PC-3 (cell line): ENCODE measurements at regions not wholly inside any gene's neighbourhood (a gene's known extent, or its start where the extent isn't known, plus 50 kb on each side); places are given as distances from the start of the nearest gene placed in this dataset.

Experiments
- ATAC-seq: fragments of 200-7000 bp; cut with Tn5 transposase; 2 replicates; pipeline ENCODE4 v1.9.1; 2020; ENCODE audit warnings: mild to moderate bottlenecking, moderate library complexity
- BruUV-seq: library from RNA; stranded (reverse); fragments of 400-500 nt; replicated peaks from 2 replicates; lab custom pipeline; 2021; lab: Mats Ljungman, UMichigan
- CTCF ChIA-PET: fragments of 300-600 bp; sonication (Branson Sonifier 250); formaldehyde crosslinking; loops from one replicate; lab custom pipeline; 2022; ENCODE audit warnings: antibody characterized with exemption; lab: Charles Lee
- POLR2A ChIA-PET: fragments of 300-600 bp; sonication (Branson Sonifier 250); formaldehyde crosslinking; loops from one replicate; lab custom pipeline; 2022; ENCODE audit warnings: antibody characterized with exemption; ENCODE audit not compliant: unreplicated experiment; lab: Charles Lee
- DNase-seq: peaks from one replicate; pipeline ENCODE4 v3.0.0-alpha.2; 2015
- H2AFZ ChIP-seq: fragments of 300-600 bp; sonication (generic); 2 replicates; pipeline ENCODE4 v1.6.0; 2016; ENCODE audit warnings: antibody characterized with exemption, low read length
- H3F3A ChIP-seq: fragments of 300-600 bp; sonication (generic); one replicate; pipeline ENCODE4 v1.6.0; 2017; ENCODE audit warnings: antibody characterized with exemption, low read length, control low read depth, mild to moderate bottlenecking; ENCODE audit not compliant: unreplicated experiment
- H3K27ac ChIP-seq: fragments of 300-600 bp; sonication (generic); 2 replicates; pipeline ENCODE4 v1.5.1; 2016; ENCODE audit warnings: mild to moderate bottlenecking, low read length
- H3K27me3 ChIP-seq: fragments of 300-600 bp; sonication (generic); 2 replicates; pipeline ENCODE4 v1.6.1; 2016; ENCODE audit warnings: low read length, mixed read lengths
- H3K36me3 ChIP-seq: fragments of 300-600 bp; sonication (generic); 2 replicates; pipeline ENCODE4 v1.6.1; 2016; ENCODE audit warnings: low read depth, mixed run types, low read length, mixed read lengths
- H3K4me1 ChIP-seq: fragments of 300-600 bp; sonication (generic); 2 replicates; pipeline ENCODE4 v1.5.1; 2016; ENCODE audit warnings: low read length; ENCODE audit not compliant: insufficient read depth
- H3K4me2 ChIP-seq: fragments of 300-600 bp; sonication (generic); 2 replicates; pipeline ENCODE4 v1.6.0; 2016; ENCODE audit warnings: low read length
- H3K4me3 ChIP-seq: fragments of 300-600 bp; sonication (generic); 2 replicates; pipeline ENCODE4 v1.5.1; 2016; ENCODE audit warnings: mild to moderate bottlenecking, low read length, mixed read lengths
- H3K79me2 ChIP-seq: fragments of 300-600 bp; sonication (generic); 2 replicates; pipeline ENCODE4 v1.6.1; 2017; ENCODE audit warnings: low read length, mixed read lengths
- H3K9ac ChIP-seq: fragments of 300-600 bp; sonication (generic); 2 replicates; pipeline ENCODE4 v1.6.0; 2016; ENCODE audit warnings: mild to moderate bottlenecking, low read length
- H3K9me2 ChIP-seq: fragments of 300-600 bp; sonication (generic); replicated peaks from 2 replicates; pipeline ENCODE4 v1.6.1; 2016; ENCODE audit warnings: mixed run types, low read length, mixed read lengths
- H3K9me3 ChIP-seq: fragments of 300-600 bp; sonication (generic); 2 replicates; pipeline ENCODE4 v1.6.1; 2016; ENCODE audit warnings: low read length, mixed read lengths
- H4K20me1 ChIP-seq: fragments of 300-600 bp; sonication (generic); 2 replicates; pipeline ENCODE4 v1.6.1; 2016; ENCODE audit warnings: low read length, mixed read lengths
- CTCF ChIP-seq: fragments of 300-600 bp; sonication (generic); conservative IDR thresholded peaks from 2 replicates; pipeline ENCODE4 v1.5.1; 2017; ENCODE audit warnings: antibody characterized with exemption, low read depth, mild to moderate bottlenecking, low read length
- EZH2 ChIP-seq: fragments of 300-600 bp; sonication (generic); IDR thresholded peaks from one replicate; pipeline ENCODE4 v1.6.1; 2017; ENCODE audit warnings: antibody characterized with exemption, mild to moderate bottlenecking, low read length; ENCODE audit not compliant: unreplicated experiment
- EZH2phosphoT487 ChIP-seq: fragments of 300-600 bp; sonication (generic); IDR thresholded peaks from 2 replicates; pipeline ENCODE4 v1.6.1; 2018; ENCODE audit warnings: mild to moderate bottlenecking, antibody characterized with exemption, low read length, borderline replicate concordance
- intact Hi-C: fragments of 100-400 bp; cut with micrococcal nuclease; formaldehyde crosslinking; loops from 2 replicates; pipeline ENCODE4 v1.9.0; 2023

GRCh38 chr3:153285194-153285641 lies 123.2 kb downstream of the RAP2B start:
- intact Hi-C loops, result loop anchor here (2.0 kb wide), 1 partner anchor 64 kb away; no protein-coding TSS in a partner anchor
- Histone ChIP-seq H3K4me3 (no peak overlapping the region), H3K36me3 (no peaks in the 10 kb centered on the region), H4K20me1 (no peaks in the 10 kb centered on the region), H3K4me1 (peaks cover 50% of the 10 kb centered on the region), H3K9me3 (no peaks in the 10 kb centered on the region), H3K79me2 (no peaks in the 10 kb centered on the region), H3K9me2 (no peaks in the 10 kb centered on the region), H3K27ac (peak overlapping the region; percentile 19), H3K4me2 (peak overlapping the region; percentile 21), H2AFZ (peak overlapping the region; percentile 35; the same call in 1 of the 2 replicates), H3F3A (no peaks in the 10 kb centered on the region), H3K27me3 (no peaks in the 10 kb centered on the region), H3K9ac (no peak overlapping the region)
- ChIA-PET POLR2A (interaction anchor here (2.4 kb wide), 1 partner anchor 124 kb away, joined by 9 read pairs; no protein-coding TSS in a partner anchor), CTCF (interaction anchor here (0.5 kb wide), 1 partner anchor 285 kb away, joined by 4 read pairs; no protein-coding TSS in a partner anchor)
- TF ChIP-seq CTCF (no peak), EZH2phosphoT487 (no peak), EZH2 (no peak)
- BruUV-seq, result no TSS peak
- ATAC-seq, result peak; percentile 38
- DNase-seq, result peak; percentile 35

- Histone ChIP-seq H3K9me3 (no peaks in the 10 kb centered on the region), H3K36me3 (no peaks in the 10 kb centered on the region), H3K4me1 (peaks cover 58% of the 10 kb centered on the region), H3K4me2 (0 out of 2 replicates have a peak overlapping the region, but pooled peaks have one; percentile 21), H3K27ac (peak overlapping the region; percentile 19), H3F3A (no peaks in the 10 kb centered on the region), H3K79me2 (no peaks in the 10 kb centered on the region), H2AFZ (no peak overlapping the region), H3K9ac (no peak overlapping the region), H3K9me2 (no peaks in the 10 kb centered on the region), H3K27me3 (no peaks in the 10 kb centered on the region), H3K4me3 (no peak overlapping the region), H4K20me1 (no peaks in the 10 kb centered on the region)
- BruUV-seq, result no TSS peak
- ChIA-PET CTCF (no interaction called here), POLR2A (interaction anchor here (2.4 kb wide), 1 partner anchor 125 kb away, joined by 9 read pairs; no protein-coding TSS in a partner anchor)
- TF ChIP-seq CTCF, result no peak
- no peak for ATAC-seq
- intact Hi-C loops, result loop anchor here (2.0 kb wide), 1 partner anchor 65 kb away; no protein-coding TSS in a partner anchor
- peak; percentile 49 for DNase-seq
Measured at GRCh38 chr3:153285982-153286381, 124.0 kb downstream of the RAP2B start.

GRCh38 chr3:153287017-153287416 lies 125.0 kb downstream of the RAP2B start:
- peak; percentile 36 for DNase-seq
- H3K36me3 ChIP-seq, result no peaks in the 10 kb centered on the region
- intact Hi-C loops, result no loop called here
- H3K27me3 ChIP-seq, result no peaks in the 10 kb centered on the region
- H3K4me2 ChIP-seq, result no peak overlapping the region
- H3F3A ChIP-seq, result no peaks in the 10 kb centered on the region
- H3K4me3 ChIP-seq, result no peak overlapping the region
- no peaks in the 10 kb centered on the region for H3K9me3 ChIP-seq
- H3K27ac ChIP-seq, result no peak overlapping the region
- no peaks in the 10 kb centered on the region for H3K9me2 ChIP-seq
- H4K20me1 ChIP-seq, result no peaks in the 10 kb centered on the region
- peaks cover 58% of the 10 kb centered on the region for H3K4me1 ChIP-seq
- no peak overlapping the region for H3K9ac ChIP-seq
- POLR2A ChIA-PET, result interaction anchor here (0.6 kb wide), 1 partner anchor 612 kb away, joined by 5 read pairs; no protein-coding TSS in a partner anchor
- CTCF ChIA-PET, result no interaction called here
- no peaks in the 10 kb centered on the region for H3K79me2 ChIP-seq
- H2AFZ ChIP-seq, result no peak overlapping the region
- ATAC-seq, result no peak
- BruUV-seq, result no TSS peak
- TF ChIP-seq EZH2phosphoT487 (no peak), CTCF (no peak), EZH2 (no peak)
